ENCODE measurements at regions not wholly inside any gene's neighbourhood (a gene's known extent, or its start where the extent isn't known, plus 50 kb on each side); places are given as distances from the start of the nearest gene placed in this dataset.

DNA sequence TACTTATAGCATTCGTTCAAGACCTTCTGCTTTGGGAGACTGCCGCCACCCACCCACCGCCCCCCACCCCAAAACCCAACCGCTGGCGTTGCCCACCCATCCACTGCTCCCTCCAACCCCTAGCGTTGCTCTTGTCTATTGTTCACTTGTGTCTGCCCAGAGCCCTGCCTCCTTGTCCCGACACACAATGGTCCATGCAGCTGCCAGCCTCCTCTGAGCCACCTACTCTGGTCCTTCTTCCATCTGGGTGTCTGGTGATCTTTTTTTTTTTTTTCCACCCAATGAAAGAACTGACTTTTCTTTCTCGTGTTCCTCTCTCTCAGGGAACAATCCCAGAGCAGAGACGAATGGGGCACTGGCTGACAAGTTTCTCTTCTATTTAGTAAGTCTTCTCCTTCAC is 256.0 kb upstream of the SESN3 start:
- H3K4me1 ChIP-seq (ENCODE audit: control insufficient read depth in 1 of 2, insufficient read depth in 2 of 2, low read depth in 1 of 2, low read length in 1 of 2), result peaks cover 0 to 3% of the 10 kb centered on the region in 2 experiments; a peak in 1 of 4 replicates
- H2AFZ ChIP-seq (ENCODE audit: low read depth), result no peak overlapping the region
- CTCF ChIA-PET, result interaction anchor here (1.4 to 2.0 kb wide), 2 partner anchors 8 to 219 kb away, joined by 3 to 5 read pairs; no protein-coding TSS in a partner anchor
- TF ChIP-seq, protein P1, sequence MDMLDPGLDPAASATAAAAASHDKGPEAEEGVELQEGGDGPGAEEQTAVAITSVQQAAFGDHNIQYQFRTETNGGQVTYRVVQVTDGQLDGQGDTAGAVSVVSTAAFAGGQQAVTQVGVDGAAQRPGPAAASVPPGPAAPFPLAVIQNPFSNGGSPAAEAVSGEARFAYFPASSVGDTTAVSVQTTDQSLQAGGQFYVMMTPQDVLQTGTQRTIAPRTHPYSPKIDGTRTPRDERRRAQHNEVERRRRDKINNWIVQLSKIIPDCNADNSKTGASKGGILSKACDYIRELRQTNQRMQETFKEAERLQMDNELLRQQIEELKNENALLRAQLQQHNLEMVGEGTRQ (IDR thresholded peaks at IDR 0.05; ENCODE audit: borderline replicate concordance, low read depth, low read length), result no peak
- TF ChIP-seq FOXM1 (IDR thresholded peaks at IDR 0.05; ENCODE audit: low read depth), result no peak
- no peak for TF ChIP-seq SMC3 (IDR thresholded peaks at IDR 0.05; ENCODE audit: low read depth, low read length)
- TF ChIP-seq JUND (IDR thresholded peaks at IDR 0.05), result no peak
- TF ChIP-seq EZH2phosphoT487 (IDR thresholded peaks at IDR 0.05; ENCODE audit: borderline replicate concordance, low read depth), result no peak
- H4K20me1 ChIP-seq (ENCODE audit: insufficient read depth), result no peaks in the 10 kb centered on the region
- H3K9ac ChIP-seq, result no peak overlapping the region
- no peak overlapping the region for H3K4me2 ChIP-seq
- H3K79me2 ChIP-seq (ENCODE audit: insufficient read depth), result no peaks in the 10 kb centered on the region
- no peak for DNase-seq
- POLR2A ChIA-PET, result no interaction called here
- H3K27ac ChIP-seq (ENCODE audit: low read depth in 2 of 2, low read length in 1 of 2), result no peak overlapping the region
- no peaks in the 10 kb centered on the region for H3F3A ChIP-seq (replicated peaks; ENCODE audit: insufficient read depth)
- H3K36me3 ChIP-seq (replicated peaks in 1 of 2; ENCODE audit: control insufficient read depth in 1 of 2, insufficient read depth in 2 of 2, low read length in 1 of 2), result no peaks in the 10 kb centered on the region
- H3K4me3 ChIP-seq (ENCODE audit: low read depth in 2 of 2, low read length in 1 of 2), result no peak overlapping the region
- 39% methylated on average over 8 of the region's 9 CpGs for WGBS (ENCODE audit: low lambda C conversion rate)
- H3K27me3 ChIP-seq (ENCODE audit: insufficient read depth), result no peaks in the 10 kb centered on the region; the same call in 1 of the 2 replicates
- no peaks in the 10 kb centered on the region for H3K9me3 ChIP-seq
- H3K9me2 ChIP-seq, result no peaks in the 10 kb centered on the region

DNA sequence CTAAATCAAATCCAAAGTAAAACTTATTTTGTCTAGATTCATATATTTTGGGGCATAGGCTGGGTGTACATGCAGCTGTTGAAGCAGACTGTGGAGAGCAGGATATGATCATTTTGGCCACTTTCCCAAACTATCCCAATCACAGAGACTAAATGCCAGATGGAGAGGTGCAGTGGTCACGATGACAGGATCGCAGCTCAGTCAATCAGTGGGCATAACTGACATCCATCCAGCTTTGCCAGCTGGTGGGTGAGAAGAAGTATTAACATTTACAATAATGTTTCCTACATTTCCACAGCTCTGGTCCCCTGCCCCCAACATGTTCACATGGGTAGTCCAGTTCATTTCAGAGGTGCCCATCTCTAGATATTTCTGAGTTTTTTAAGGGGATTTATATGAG is 255.5 kb upstream of the SESN3 start:
- 21% methylated on average over 2 of the region's 2 CpGs for WGBS (ENCODE audit: low lambda C conversion rate)
- no peaks in the 10 kb centered on the region for H3F3A ChIP-seq (replicated peaks; ENCODE audit: insufficient read depth)

More for the DNA sequence above, 255.5 kb upstream of the SESN3 start:
- POLR2A ChIA-PET, result no interaction called here
- no peak overlapping the region for H3K4me2 ChIP-seq
- DNase-seq, result peak; percentile 66
- no peaks in the 10 kb centered on the region for H4K20me1 ChIP-seq (ENCODE audit: insufficient read depth)
- CTCF ChIA-PET, result interaction anchor here (2.0 kb wide), 1 partner anchor 219 kb away, joined by 5 read pairs; no protein-coding TSS in a partner anchor
- H3K27me3 ChIP-seq (ENCODE audit: insufficient read depth), result no peaks in the 10 kb centered on the region; the same call in 1 of the 2 replicates
- H2AFZ ChIP-seq (ENCODE audit: low read depth), result no peak overlapping the region
- no peak overlapping the region for H3K9ac ChIP-seq
- TF ChIP-seq, protein P2, sequence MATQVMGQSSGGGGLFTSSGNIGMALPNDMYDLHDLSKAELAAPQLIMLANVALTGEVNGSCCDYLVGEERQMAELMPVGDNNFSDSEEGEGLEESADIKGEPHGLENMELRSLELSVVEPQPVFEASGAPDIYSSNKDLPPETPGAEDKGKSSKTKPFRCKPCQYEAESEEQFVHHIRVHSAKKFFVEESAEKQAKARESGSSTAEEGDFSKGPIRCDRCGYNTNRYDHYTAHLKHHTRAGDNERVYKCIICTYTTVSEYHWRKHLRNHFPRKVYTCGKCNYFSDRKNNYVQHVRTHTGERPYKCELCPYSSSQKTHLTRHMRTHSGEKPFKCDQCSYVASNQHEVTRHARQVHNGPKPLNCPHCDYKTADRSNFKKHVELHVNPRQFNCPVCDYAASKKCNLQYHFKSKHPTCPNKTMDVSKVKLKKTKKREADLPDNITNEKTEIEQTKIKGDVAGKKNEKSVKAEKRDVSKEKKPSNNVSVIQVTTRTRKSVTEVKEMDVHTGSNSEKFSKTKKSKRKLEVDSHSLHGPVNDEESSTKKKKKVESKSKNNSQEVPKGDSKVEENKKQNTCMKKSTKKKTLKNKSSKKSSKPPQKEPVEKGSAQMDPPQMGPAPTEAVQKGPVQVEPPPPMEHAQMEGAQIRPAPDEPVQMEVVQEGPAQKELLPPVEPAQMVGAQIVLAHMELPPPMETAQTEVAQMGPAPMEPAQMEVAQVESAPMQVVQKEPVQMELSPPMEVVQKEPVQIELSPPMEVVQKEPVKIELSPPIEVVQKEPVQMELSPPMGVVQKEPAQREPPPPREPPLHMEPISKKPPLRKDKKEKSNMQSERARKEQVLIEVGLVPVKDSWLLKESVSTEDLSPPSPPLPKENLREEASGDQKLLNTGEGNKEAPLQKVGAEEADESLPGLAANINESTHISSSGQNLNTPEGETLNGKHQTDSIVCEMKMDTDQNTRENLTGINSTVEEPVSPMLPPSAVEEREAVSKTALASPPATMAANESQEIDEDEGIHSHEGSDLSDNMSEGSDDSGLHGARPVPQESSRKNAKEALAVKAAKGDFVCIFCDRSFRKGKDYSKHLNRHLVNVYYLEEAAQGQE (IDR thresholded peaks at IDR 0.05; ENCODE audit: low read depth, low read length), result no peak
- TF ChIP-seq, protein P1 (IDR thresholded peaks at IDR 0.05; ENCODE audit: borderline replicate concordance, low read depth, low read length), result no peak
- TF ChIP-seq MXI1 (IDR thresholded peaks at IDR 0.05; ENCODE audit: low read depth, low read length), result no peak
- no peak for TF ChIP-seq POLR2AphosphoS5 (IDR thresholded peaks at IDR 0.05; ENCODE audit: low read depth, low read length)
- no peak for TF ChIP-seq RFX5 (IDR thresholded peaks at IDR 0.05; ENCODE audit: low read length)
- TF ChIP-seq SMC3 (IDR thresholded peaks at IDR 0.05; ENCODE audit: low read depth, low read length), result no peak
- TF ChIP-seq NFIC (IDR thresholded peaks at IDR 0.05; ENCODE audit: borderline replicate concordance), result no peak
- no peaks in the 10 kb centered on the region for H3K9me3 ChIP-seq
- H3K79me2 ChIP-seq (ENCODE audit: insufficient read depth), result no peaks in the 10 kb centered on the region
- H3K36me3 ChIP-seq (replicated peaks in 1 of 2; ENCODE audit: control insufficient read depth in 1 of 2, insufficient read depth in 2 of 2, low read length in 1 of 2), result no peaks in the 10 kb centered on the region
- H3K9me2 ChIP-seq, result no peaks in the 10 kb centered on the region
- no peak overlapping the region for H3K4me3 ChIP-seq (ENCODE audit: low read depth in 2 of 2, low read length in 1 of 2)
- H3K4me1 ChIP-seq (ENCODE audit: control insufficient read depth in 1 of 2, insufficient read depth in 2 of 2, low read depth in 1 of 2, low read length in 1 of 2), result peaks cover 0 to 3% of the 10 kb centered on the region in 2 experiments; a peak in 1 of 4 replicates
- H3K27ac ChIP-seq (ENCODE audit: low read depth in 2 of 2, low read length in 1 of 2), result no peak overlapping the region
